CD4-positive, alpha-beta T cell (primary cell): ENCODE measurements at regions not wholly inside any gene's neighbourhood (a gene's known extent, or its start where the extent isn't known, plus 50 kb on each side); places are given as distances from the start of the nearest gene placed in this dataset.

Experiments used
- ATAC-seq: fragments of 200-7000 bp; cut with Tn5 transposase; one replicate; pipeline ENCODE4 v1.10.0; 2022; ENCODE audit warnings: mild to moderate bottlenecking; ENCODE audit not compliant: poor library complexity
- CTCF ChIA-PET: fragments of 350-600 bp; sonication (Branson Sonifier 250); formaldehyde crosslinking; loops from one replicate; lab custom pipeline; 2021; ENCODE audit warnings: antibody characterized with exemption, inconsistent platforms; lab: Charles Lee
- POLR2A ChIA-PET: fragments of 350-600 bp; sonication (Branson Sonifier 250); formaldehyde crosslinking; loops from one replicate; lab custom pipeline; 2021; ENCODE audit warnings: antibody characterized with exemption, inconsistent platforms; lab: Charles Lee
- DNase-seq, 14 experiments: peaks; one replicate each; pipeline ENCODE4 v3.0.0-alpha.2; 2013 to 2020; ENCODE audit warnings: mixed read lengths in 2 of 14
- H3K27ac ChIP-seq, 2 donors: one replicate each; pipeline versions ENCODE4 v1.5.1 to v1.7.0; 2013; ENCODE audit warnings: low read length in 2 of 2, low read depth in 1 of 2, mild to moderate bottlenecking in 1 of 2
- H3K27me3 ChIP-seq, 2 experiments: 1 replicate in 1 of 2; 2 replicates in 1 of 2; pipeline versions ENCODE4 v1.6.1 to v1.7.0; 2013; ENCODE audit warnings: low read length in 2 of 2, control low read depth in 1 of 2, mild to moderate bottlenecking in 1 of 2, moderate library complexity in 1 of 2; ENCODE audit not compliant: insufficient read depth in 2 of 2, control insufficient read depth in 1 of 2
- H3K36me3 ChIP-seq: one replicate; pipeline ENCODE4 v1.6.1; 2013; ENCODE audit warnings: low read length, control low read depth; ENCODE audit not compliant: insufficient read depth
- H3K4me1 ChIP-seq: one replicate; pipeline ENCODE4 v1.6.1; 2013; ENCODE audit warnings: low read length, control low read depth; ENCODE audit not compliant: insufficient read depth
- H3K4me3 ChIP-seq: one replicate; pipeline ENCODE4 v1.5.1; 2013; ENCODE audit warnings: mild to moderate bottlenecking, low read length, moderate library complexity
- H3K9me3 ChIP-seq, 2 experiments: 1 replicate in 1 of 2; 2 replicates in 1 of 2; pipeline versions ENCODE4 v1.6.1 to v1.7.0; 2013; ENCODE audit warnings: low read length in 2 of 2, mild to moderate bottlenecking in 2 of 2, control low read depth in 1 of 2, moderate library complexity in 1 of 2; ENCODE audit not compliant: control insufficient read depth in 1 of 2, insufficient read depth in 1 of 2
- H3K27ac Mint-ChIP-seq: one replicate; pipeline ENCODE4 v1.8.0; 2020; ENCODE audit warnings: mixed read lengths
- H3K27me3 Mint-ChIP-seq: one replicate; pipeline ENCODE4 v1.8.0; 2021; ENCODE audit warnings: mixed read lengths
- H3K36me3 Mint-ChIP-seq: one replicate; pipeline ENCODE4 v1.8.0; 2021; ENCODE audit warnings: low read depth, mixed read lengths
- H3K4me1 Mint-ChIP-seq: one replicate; pipeline ENCODE4 v1.8.0; 2021; ENCODE audit warnings: low read depth, mixed read lengths
- H3K4me3 Mint-ChIP-seq: one replicate; pipeline ENCODE4 v1.8.0; 2020; ENCODE audit warnings: mild to moderate bottlenecking, mixed read lengths
- H3K9me3 Mint-ChIP-seq: one replicate; pipeline ENCODE4 v1.8.0; 2020; ENCODE audit warnings: mixed read lengths
- CTCF ChIP-seq: fragments of 200-600 bp; IDR thresholded peaks from one replicate; pipeline ENCODE4 v1.8.0; 2022; ENCODE audit warnings: antibody characterized with exemption, mild to moderate bottlenecking
- intact Hi-C, 2 experiments: fragments of 100-400 bp; cut with DNase I in 1 of 2; cut with micrococcal nuclease in 1 of 2; formaldehyde crosslinking; loops; one replicate each; pipeline versions ENCODE4 v1.15.1 to v1.9.0; 2023 to 2025; cut with DNase I, micrococcal nuclease

GRCh38 chr6:155635416-155635815 is 179.8 kb upstream of the NOX3 start:
- peaks cover 2% of the 10 kb centered on the region for H3K9me3 Mint-ChIP-seq
- no peaks in the 10 kb centered on the region for H3K27me3 Mint-ChIP-seq
- TF ChIP-seq CTCF = no peak
- ATAC-seq (no peak), DNase-seq (no peak)
- ChIA-PET POLR2A (no interaction called here), CTCF (no interaction called here)
- intact Hi-C loops = no loop called here
- Histone ChIP-seq H3K36me3 (no peaks in the 10 kb centered on the region), H3K4me1 (no peaks in the 10 kb centered on the region), H3K27me3 (no peaks in the 10 kb centered on the region), H3K4me3 (no peak overlapping the region), H3K27ac (no peak overlapping the region), H3K9me3 (no peaks in the 10 kb centered on the region)
- H3K27ac Mint-ChIP-seq = no peak overlapping the region
- no peak overlapping the region for H3K4me3 Mint-ChIP-seq
- H3K4me1 Mint-ChIP-seq = no peaks in the 10 kb centered on the region
- H3K36me3 Mint-ChIP-seq = no peaks in the 10 kb centered on the region

- no peaks in the 10 kb centered on the region for H3K36me3 ChIP-seq
- POLR2A ChIA-PET = no interaction called here
- no peak for DNase-seq
- Mint-ChIP-seq H3K36me3 (no peaks in the 10 kb centered on the region), H3K4me1 (no peaks in the 10 kb centered on the region), H3K27ac (no peak overlapping the region), H3K4me3 (no peak overlapping the region), H3K27me3 (no peaks in the 10 kb centered on the region), H3K9me3 (peaks cover 2% of the 10 kb centered on the region)
- no peaks in the 10 kb centered on the region for H3K4me1 ChIP-seq
- TF ChIP-seq CTCF = no peak
- H3K9me3 ChIP-seq = no peaks in the 10 kb centered on the region
- no peak for ATAC-seq
- H3K27me3 ChIP-seq = no peaks in the 10 kb centered on the region
- H3K4me3 ChIP-seq = no peak overlapping the region
- CTCF ChIA-PET = no interaction called here
- intact Hi-C loops = no loop called here
- no peak overlapping the region for H3K27ac ChIP-seq
Measured at GRCh38 chr6:155630085-155630484, 174.4 kb upstream of the NOX3 start.

- Histone ChIP-seq H3K4me1 (no peaks in the 10 kb centered on the region), H3K27ac (no peak overlapping the region), H3K9me3 (no peaks in the 10 kb centered on the region), H3K36me3 (no peaks in the 10 kb centered on the region), H3K4me3 (no peak overlapping the region), H3K27me3 (no peaks in the 10 kb centered on the region)
- H3K4me1 Mint-ChIP-seq = no peaks in the 10 kb centered on the region
- POLR2A ChIA-PET = no interaction called here
- CTCF ChIA-PET = no interaction called here
- DNase-seq = no peak
- H3K36me3 Mint-ChIP-seq = no peaks in the 10 kb centered on the region
- no peak for ATAC-seq
- no peak overlapping the region for H3K4me3 Mint-ChIP-seq
- intact Hi-C loops = no loop called here
- no peaks in the 10 kb centered on the region for H3K27me3 Mint-ChIP-seq
- peaks cover 2% of the 10 kb centered on the region for H3K9me3 Mint-ChIP-seq
- TF ChIP-seq CTCF = no peak
- H3K27ac Mint-ChIP-seq = no peak overlapping the region
Measured at GRCh38 chr6:155629652-155630051, 174.0 kb upstream of the NOX3 start.
